Spleen (tissue), 11 donors: ENCODE measurements at regions not wholly inside any gene's neighbourhood (a gene's known extent, or its start where the extent isn't known, plus 50 kb on each side); places are given as distances from the start of the nearest gene placed in this dataset.

Experiments
- DNase-seq: peaks from one replicate; pipeline ENCODE4 v3.0.0-alpha.2; 2020
- H3K27ac ChIP-seq, 8 donors: fragments of 200-600 bp; sonication (generic) in 7 of 8; 1 replicate in 4 of 8; 2 replicates in 4 of 8; pipeline versions ENCODE4 v1.5.0 to v1.8.0; 2016 to 2021; ENCODE audit warnings: inconsistent platforms in 4 of 8, mild to moderate bottlenecking in 4 of 8, moderate library complexity in 1 of 8
- H3K27me3 ChIP-seq, 7 donors: fragments of 200-600 bp; sonication (generic) in 6 of 7; replicated peaks in 1 of 7; 1 replicate in 4 of 7; 2 replicates in 3 of 7; pipeline versions ENCODE4 v1.5.0 to v1.8.0; 2016 to 2021; ENCODE audit warnings: inconsistent platforms in 3 of 7, mild to moderate bottlenecking in 1 of 7
- H3K36me3 ChIP-seq, 6 donors: fragments of 200-600 bp; sonication (generic) in 5 of 6; 1 replicate in 4 of 6; 2 replicates in 2 of 6; pipeline versions ENCODE4 v1.5.0 to v1.8.0; 2016 to 2021; ENCODE audit warnings: inconsistent platforms in 2 of 6
- H3K4me1 ChIP-seq, 6 donors: fragments of 200-600 bp; sonication (generic) in 5 of 6; 1 replicate in 3 of 6; 2 replicates in 3 of 6; pipeline versions ENCODE4 v1.5.0 to v1.8.0; 2016 to 2021; ENCODE audit warnings: inconsistent platforms in 3 of 6
- H3K4me3 ChIP-seq, 8 donors: fragments of 200-600 bp; sonication (generic) in 7 of 8; 1 replicate in 4 of 8; 2 replicates in 4 of 8; pipeline versions ENCODE4 v1.5.0 to v1.8.0; 2016 to 2021; ENCODE audit warnings: inconsistent platforms in 4 of 8, mild to moderate bottlenecking in 4 of 8, moderate library complexity in 2 of 8
- H3K9me3 ChIP-seq, 8 donors: fragments of 200-600 bp; sonication (generic) in 7 of 8; 1 replicate in 4 of 8; 2 replicates in 4 of 8; pipeline versions ENCODE4 v1.5.0 to v1.8.0; 2016 to 2021; ENCODE audit warnings: inconsistent platforms in 4 of 8
- POLR2A ChIP-seq, 3 donors: fragments of 450-650 bp; IDR thresholded peaks; one replicate each; pipeline ENCODE4 v1.5.1; 2017; ENCODE audit warnings: antibody characterized with exemption in 3 of 3, mild to moderate bottlenecking in 1 of 3
- POLR2AphosphoS5 ChIP-seq, 3 donors: sonication (generic); formaldehyde crosslinking; IDR thresholded peaks; one replicate each; pipeline ENCODE4 v1.5.1; 2017; ENCODE audit warnings: antibody characterized with exemption in 3 of 3
- WGBS, 5 donors: extraction: QIAGEN DNeasy Blood & Tissue Kit in 3 of 5; methylation state at CpG; one replicate each; pipeline versions ENCODE4 v1.1.5 to v1.1.7; 2013 to 2018; 5-methylcytosine and 5-hydroxymethylcytosine counted together
- intact Hi-C: fragments of 100-400 bp; cut with DNase I; formaldehyde crosslinking; loops from one replicate; pipeline ENCODE4 v1.15.0; 2023; ENCODE audit warnings: low total_unique reads
- TF ChIP-seq, protein P1 (sequence below), 11 experiments: fragments of 200-600 bp in 7 of 11; fragments of 450-650 bp in 4 of 11; sonication (generic) in 4 of 11; IDR thresholded peaks in 8 of 11; conservative IDR thresholded peaks in 3 of 11; 1 replicate in 7 of 11; 2 replicates in 4 of 11; pipeline versions ENCODE4 v1.4.0 to v1.8.0; 2016 to 2021; ENCODE audit warnings: antibody characterized with exemption in 11 of 11, inconsistent platforms in 4 of 11, mild to moderate bottlenecking in 1 of 11
- donor health status: healthy with polysubstance abuse.
- donor health status: DM: no; HTN: no; CAD: no; lungs with moderate emphysema.
- donor health status: DM: no; HTN: no; CAD: no.
- donor health status: Bipolar disorder and iron deficiency.
- donor health status: healthy.
- donor health status: DM: no; HTN: no; CAD: no.
- donor health status: DM: yes; HTN: yes; CAD: no.

DNA sequence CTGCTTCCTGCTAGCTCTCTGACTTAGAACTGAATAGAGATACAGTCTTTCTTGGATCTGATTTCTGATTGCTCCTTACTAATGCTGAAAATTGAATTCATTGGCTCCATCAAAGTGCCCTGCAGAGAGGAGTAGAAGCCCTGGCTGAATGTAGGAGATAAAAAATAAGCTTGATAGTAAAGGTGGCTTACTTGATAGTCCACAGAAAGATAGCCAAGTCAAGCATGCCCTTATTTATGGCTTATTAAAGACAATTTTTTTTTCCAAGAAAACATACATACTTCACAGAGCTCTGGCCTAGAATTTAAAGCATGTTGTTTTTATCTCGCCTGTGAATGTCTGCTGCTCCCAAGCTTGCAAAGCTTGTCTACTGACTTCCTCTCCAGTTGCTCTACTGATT is 124.6 kb upstream of the CADPS start:
- H3K27me3 ChIP-seq = no peaks in the 10 kb centered on the region
- intact Hi-C loops = no loop called here
- no peak overlapping the region for H3K27ac ChIP-seq
- H3K4me1 ChIP-seq = no peaks in the 10 kb centered on the region
- TF ChIP-seq, protein P1, sequence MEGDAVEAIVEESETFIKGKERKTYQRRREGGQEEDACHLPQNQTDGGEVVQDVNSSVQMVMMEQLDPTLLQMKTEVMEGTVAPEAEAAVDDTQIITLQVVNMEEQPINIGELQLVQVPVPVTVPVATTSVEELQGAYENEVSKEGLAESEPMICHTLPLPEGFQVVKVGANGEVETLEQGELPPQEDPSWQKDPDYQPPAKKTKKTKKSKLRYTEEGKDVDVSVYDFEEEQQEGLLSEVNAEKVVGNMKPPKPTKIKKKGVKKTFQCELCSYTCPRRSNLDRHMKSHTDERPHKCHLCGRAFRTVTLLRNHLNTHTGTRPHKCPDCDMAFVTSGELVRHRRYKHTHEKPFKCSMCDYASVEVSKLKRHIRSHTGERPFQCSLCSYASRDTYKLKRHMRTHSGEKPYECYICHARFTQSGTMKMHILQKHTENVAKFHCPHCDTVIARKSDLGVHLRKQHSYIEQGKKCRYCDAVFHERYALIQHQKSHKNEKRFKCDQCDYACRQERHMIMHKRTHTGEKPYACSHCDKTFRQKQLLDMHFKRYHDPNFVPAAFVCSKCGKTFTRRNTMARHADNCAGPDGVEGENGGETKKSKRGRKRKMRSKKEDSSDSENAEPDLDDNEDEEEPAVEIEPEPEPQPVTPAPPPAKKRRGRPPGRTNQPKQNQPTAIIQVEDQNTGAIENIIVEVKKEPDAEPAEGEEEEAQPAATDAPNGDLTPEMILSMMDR (IDR thresholded peaks at IDR 0.05 in 8 of 11, conservative IDR thresholded peaks at IDR 0.05 in 3 of 11) = no peak
- TF ChIP-seq POLR2A (IDR thresholded peaks at IDR 0.05) (no peak), POLR2AphosphoS5 (IDR thresholded peaks at IDR 0.05) (no peak)
- H3K9me3 ChIP-seq = peaks cover 0 to 17% (median 3%) of the 10 kb centered on the region in 8 donors
- H3K36me3 ChIP-seq = no peaks in the 10 kb centered on the region
- WGBS, 5 donors = 72 to 87% (median 78%) methylated on average over 1 of the region's 1 CpG
- H3K4me3 ChIP-seq = no peak overlapping the region
- no peak for DNase-seq

DNA sequence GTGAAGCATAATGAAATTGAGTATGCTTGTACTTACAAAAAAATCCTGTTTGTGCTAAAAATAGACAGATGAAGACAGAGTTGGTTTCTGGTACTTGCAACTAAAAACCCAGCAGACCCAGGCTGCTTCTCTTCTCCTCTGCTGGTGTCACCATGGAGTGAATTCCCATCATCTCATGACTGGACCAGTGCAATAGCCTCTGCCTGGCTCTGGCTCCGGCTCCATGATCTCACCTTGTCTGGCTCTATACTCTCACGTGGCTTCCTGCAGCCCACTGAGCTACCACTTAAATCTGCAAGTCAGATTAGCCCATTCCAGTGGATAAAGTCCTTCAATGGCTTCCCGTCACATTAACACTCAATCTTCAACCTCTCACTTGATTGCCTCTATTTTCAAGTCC is 129.2 kb upstream of the CADPS start:
- intact Hi-C loops = no loop called here
- TF ChIP-seq POLR2AphosphoS5 (IDR thresholded peaks at IDR 0.05) (no peak), POLR2A (IDR thresholded peaks at IDR 0.05) (no peak)
- TF ChIP-seq, protein P1 (IDR thresholded peaks at IDR 0.05 in 8 of 11, conservative IDR thresholded peaks at IDR 0.05 in 3 of 11) = no peak

DNA sequence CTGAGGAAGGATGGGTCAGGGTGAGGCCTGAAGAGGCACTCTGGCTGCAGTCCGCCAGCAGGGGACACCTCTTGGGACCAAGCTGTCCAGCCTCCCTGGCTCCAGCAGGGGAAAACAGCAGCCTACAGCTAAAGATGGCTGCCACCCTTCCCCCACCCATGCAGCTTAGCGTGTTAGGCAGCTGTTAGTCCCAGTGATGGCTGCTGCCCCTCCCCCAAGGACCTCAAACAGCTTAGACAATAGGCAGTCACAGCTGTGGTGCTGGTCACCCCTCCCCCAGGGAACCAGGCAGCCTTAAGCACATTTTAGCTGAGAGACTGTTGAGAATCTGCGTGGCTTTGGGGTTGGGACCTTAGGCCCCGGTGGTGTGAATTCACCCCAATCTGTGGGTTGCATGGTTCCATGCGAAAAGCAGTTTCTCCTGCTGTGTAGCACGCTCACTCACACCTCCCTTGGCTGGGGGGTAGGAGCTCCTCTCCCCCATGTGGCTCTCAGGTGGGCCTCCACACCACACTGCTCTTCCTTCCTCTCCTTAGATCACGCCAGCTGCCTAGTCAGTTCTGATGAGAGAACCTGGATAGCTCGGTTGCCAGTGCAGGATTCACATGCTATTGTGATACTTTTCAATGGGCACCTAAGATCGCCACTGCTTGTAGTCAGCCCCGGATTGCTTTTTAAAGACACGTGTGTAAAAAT is 140.5 kb upstream of the CADPS start:
- 82 to 86% (median 84%) methylated on average over 10 to 11 of the region's 11 CpGs for WGBS, 5 donors
- Histone ChIP-seq H3K36me3 (no peaks in the 10 kb centered on the region), H3K27me3 (no peaks in the 10 kb centered on the region), H3K9me3 (peaks cover 0 to 10% (median 0%) of the 10 kb centered on the region in 8 donors), H3K27ac (no peak overlapping the region), H3K4me1 (no peaks in the 10 kb centered on the region), H3K4me3 (no peak overlapping the region)
- peak; percentile 41 for DNase-seq
- TF ChIP-seq, protein P1 (IDR thresholded peaks at IDR 0.05 in 8 of 11, conservative IDR thresholded peaks at IDR 0.05 in 3 of 11) = no peak
- intact Hi-C loops = no loop called here

More for the DNA sequence above, 129.2 kb upstream of the CADPS start:
- 57 to 87% (median 85%) methylated on average over 3 of the region's 3 CpGs for WGBS, 5 donors
- no peak overlapping the region for H3K27ac ChIP-seq
- H3K4me1 ChIP-seq = no peaks in the 10 kb centered on the region
- peaks cover 0 to 17% (median 3%) of the 10 kb centered on the region in 8 donors for H3K9me3 ChIP-seq
- no peak for DNase-seq
- H3K27me3 ChIP-seq = no peaks in the 10 kb centered on the region
- no peak overlapping the region for H3K4me3 ChIP-seq
- no peaks in the 10 kb centered on the region for H3K36me3 ChIP-seq

DNA sequence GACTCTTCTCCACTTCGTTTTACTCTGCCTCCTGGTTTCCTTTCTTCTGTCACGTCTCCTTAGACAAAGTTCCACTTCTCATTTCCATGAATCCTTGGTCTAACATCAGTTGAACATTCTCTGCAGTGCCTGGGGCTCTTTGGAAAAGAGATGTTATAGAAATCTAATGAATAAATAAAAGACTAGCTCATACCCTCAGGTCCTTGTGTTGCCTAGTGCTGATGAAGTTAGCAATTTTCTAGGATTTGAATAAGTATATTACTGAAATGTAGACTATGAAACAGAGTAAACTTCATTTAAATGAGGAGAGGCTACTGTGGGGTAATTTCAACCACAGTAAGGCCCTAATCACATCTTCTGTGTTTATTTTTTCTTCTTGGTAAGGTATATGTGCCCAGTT is 146.9 kb upstream of the CADPS start:
- no peaks in the 10 kb centered on the region for H3K4me1 ChIP-seq
- TF ChIP-seq, protein P1 (IDR thresholded peaks at IDR 0.05 in 8 of 11, conservative IDR thresholded peaks at IDR 0.05 in 3 of 11) = no peak
- no peak for TF ChIP-seq POLR2A (IDR thresholded peaks at IDR 0.05)
- TF ChIP-seq POLR2AphosphoS5 (IDR thresholded peaks at IDR 0.05) = no peak
- no peaks in the 10 kb centered on the region for H3K36me3 ChIP-seq
- H3K27ac ChIP-seq = no peak overlapping the region
- peaks cover 0 to 9% (median 5%) of the 10 kb centered on the region in 8 donors for H3K9me3 ChIP-seq
- no peak overlapping the region for H3K4me3 ChIP-seq
- no peak for DNase-seq
- no peaks in the 10 kb centered on the region for H3K27me3 ChIP-seq
- intact Hi-C loops = no loop called here
- 50 to 62% (median 57%) methylated on average over 2 of the region's 2 CpGs for WGBS, 5 donors
